HG02798 (cell line): ENCODE measurements at regions not wholly inside any gene's neighbourhood (a gene's known extent, or its start where the extent isn't known, plus 50 kb on each side); places are given as distances from the start of the nearest gene placed in this dataset.

ENCODE experiments used
- ATAC-seq: cut with Tn5 transposase; IDR thresholded peaks from one replicate; pipeline ENCODE4 v1.9.1; 2021; ENCODE audit warnings: mild to moderate bottlenecking; ENCODE audit not compliant: unreplicated experiment, poor library complexity

- ATAC-seq = no peak
Observed at GRCh38 chr14:101113835-101114725, 210.6 kb upstream of the RTL1 start.

GRCh38 chr14:101114726-101115515 is 211.4 kb upstream of the RTL1 start:
- ATAC-seq = no peak

DNA sequence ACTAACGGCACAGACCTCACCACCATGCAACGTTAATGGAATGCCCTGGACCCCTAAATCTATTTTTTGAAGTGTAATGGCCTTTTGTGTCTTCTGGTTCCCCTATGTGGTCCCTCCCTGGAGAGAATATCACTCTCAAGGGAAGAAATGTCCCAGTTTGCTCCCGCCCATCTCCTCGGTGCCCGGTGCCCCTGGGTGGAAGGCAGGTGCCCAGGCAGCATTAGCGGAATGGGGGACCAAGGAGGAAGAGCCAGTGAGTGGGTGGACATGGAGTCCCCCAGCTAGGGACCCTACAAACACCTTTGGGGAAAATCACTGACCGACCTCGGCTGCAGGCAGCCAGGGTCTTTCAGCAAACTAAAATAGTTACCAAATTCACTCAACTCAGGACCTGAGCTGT is 212.1 kb upstream of the RTL1 start:
- no peak for ATAC-seq

DNA sequence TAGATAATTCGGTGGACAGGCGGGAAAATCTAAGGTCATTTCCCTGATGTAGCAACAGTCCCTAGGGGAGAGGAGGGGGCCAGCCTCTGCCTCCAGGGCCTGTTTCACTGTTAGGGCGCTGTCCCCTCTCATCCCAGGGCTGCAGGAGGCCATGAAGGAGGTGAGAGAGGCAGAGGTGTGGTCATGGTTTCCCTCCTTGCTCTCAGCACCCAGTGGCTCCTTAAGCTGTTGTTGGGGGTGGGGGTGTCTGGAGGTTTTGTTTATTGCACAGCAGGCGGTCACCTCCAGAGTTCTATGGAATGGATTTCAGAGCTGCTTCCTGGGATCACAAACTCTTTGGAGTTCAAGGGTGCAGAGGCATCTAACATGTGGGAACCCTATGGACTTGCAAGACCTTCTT is 212.5 kb upstream of the RTL1 start:
- no peak for ATAC-seq

DNA sequence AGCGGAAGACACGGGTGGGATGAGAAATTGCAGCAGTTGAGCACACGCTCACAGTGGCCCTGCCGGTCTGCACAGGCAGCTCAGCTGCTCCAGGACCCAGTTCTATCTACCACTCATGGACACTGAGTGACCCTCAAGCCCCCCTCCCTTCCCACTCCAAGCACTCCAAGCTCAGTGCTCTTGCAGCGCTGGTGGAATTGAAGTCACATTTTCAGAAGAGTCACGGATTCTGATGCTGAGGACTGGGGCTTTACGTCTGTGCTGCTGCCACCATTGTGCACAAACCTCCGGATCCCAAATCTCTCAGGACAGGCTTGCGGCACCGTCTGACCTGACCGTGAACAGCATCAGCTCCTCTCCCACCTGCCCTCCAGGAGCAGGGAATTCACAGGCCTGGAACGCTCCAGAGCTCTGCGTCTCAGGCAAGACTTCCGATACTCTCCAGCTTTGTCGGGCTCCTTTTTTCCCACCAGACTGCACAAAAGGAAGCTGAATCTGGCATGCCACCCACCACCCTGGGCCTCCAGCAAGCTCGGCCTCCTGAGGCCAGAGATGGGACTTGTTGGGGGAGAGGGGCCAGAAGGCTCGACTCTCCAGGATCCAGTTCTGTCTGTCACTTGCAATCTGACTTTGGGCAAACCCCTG is 213.1 kb upstream of the RTL1 start:
- ATAC-seq = no peak

DNA sequence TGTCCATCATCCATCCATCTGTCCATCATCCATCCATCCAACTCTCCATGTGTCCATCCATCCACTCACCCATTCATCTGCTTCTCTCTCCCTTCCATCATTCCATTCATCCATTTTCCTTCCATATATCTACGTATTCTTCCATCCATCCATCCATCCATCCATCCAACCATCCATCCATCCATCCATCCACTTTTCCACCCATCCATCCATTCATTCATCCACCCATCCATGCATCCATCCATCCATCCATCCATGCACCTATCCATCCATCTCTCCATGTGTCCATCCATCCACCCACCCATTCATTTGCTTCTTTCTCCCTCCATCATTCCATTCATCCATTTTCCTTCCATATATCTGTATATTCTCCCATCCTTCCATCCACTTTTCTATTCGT is 214.0 kb upstream of the RTL1 start:
- ATAC-seq = no peak

DNA sequence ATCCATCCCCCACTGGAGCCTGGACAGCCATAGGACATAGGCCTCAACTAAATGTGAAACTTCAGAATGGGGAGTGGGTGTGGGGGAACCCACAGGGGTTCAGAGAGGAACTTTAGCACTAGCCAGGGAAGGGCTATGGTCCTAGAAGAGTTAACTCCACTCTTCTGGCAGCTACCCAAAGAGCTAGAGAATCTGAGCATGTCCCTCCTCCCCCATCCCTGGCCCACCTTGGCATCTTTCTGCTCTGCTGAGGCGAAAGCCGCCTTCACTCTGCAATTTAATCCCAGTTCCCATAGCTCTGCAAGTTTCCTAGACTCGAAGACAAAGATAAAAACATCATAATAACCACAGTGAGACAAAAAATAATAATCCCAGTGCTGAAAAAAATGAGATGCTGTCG is 214.7 kb upstream of the RTL1 start:
- no peak for ATAC-seq

DNA sequence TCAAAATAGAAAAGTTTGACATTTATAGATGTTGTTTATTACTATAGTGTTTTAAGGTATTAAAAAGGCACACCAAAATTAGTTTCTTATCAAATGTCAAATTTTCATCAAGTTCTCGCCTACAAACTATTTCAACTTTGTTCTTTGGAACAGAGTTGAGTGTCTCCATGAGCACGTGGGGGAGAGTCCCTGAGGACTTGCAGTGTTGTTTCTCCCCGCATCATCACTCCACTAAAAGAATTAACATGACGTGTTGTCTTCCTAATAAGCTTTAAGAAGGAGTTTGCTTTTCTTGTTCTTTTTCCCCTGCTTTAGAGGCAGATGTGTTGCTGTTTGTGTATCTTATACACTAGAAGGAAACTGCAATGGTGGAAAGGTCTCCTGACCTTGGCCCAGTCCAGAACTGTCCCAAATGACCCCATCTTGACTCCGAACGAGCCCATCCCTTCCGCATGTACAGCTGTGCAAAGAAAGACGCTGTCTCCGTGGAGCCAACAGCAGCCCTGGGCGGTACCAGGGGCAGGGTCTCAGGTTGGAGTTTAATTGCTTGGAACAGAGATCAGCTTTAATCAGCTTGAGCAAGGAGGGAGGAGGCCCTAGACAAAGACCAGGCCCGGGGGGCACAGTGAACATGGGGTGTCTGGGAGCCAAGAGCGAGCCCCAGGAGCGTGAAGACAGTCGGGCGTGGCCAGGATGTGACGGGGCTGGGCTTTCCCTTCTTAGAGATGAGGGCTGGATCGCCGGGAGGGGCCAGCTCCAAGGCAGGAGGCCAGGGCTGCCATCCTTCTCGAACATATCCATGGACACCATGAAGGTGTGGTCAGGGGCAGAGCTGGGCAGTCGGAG is 215.4 kb upstream of the RTL1 start:
- no peak for ATAC-seq

DNA sequence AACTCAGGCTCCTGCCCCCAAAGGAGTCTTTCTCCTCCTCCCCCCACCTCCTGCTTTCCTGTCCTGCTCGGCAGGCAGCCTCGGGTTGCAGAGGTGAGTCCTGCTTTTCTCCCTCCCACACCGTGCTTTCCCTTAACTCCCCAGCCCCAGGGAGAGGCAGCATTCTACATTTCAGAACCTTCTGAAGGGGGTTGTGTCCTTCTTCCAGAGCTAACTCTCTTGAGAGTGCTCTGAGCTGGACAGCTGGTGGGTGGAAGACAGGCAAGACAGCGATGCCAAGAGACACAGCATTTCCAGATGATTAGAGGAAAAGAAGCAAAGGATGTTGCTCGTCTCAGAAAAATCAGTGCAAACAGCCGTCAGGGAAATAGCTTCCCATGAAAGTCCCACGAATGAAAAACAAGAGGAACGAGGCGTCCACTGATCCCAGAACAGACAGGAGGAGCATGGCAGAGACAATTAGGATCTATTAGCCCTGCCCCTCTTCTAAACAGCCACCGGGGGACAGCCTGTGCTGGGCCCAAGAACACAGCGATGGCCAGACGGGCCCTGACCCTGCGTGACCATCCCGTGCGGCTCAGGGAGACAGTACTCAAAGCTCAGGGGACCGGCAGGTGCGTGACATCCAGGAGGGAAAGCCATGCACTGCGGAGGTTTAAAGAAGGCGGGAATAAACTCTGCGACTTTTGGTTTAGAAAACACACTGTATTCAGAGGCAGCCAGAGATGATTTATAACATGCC is 216.5 kb upstream of the RTL1 start:
- ATAC-seq = no peak

DNA sequence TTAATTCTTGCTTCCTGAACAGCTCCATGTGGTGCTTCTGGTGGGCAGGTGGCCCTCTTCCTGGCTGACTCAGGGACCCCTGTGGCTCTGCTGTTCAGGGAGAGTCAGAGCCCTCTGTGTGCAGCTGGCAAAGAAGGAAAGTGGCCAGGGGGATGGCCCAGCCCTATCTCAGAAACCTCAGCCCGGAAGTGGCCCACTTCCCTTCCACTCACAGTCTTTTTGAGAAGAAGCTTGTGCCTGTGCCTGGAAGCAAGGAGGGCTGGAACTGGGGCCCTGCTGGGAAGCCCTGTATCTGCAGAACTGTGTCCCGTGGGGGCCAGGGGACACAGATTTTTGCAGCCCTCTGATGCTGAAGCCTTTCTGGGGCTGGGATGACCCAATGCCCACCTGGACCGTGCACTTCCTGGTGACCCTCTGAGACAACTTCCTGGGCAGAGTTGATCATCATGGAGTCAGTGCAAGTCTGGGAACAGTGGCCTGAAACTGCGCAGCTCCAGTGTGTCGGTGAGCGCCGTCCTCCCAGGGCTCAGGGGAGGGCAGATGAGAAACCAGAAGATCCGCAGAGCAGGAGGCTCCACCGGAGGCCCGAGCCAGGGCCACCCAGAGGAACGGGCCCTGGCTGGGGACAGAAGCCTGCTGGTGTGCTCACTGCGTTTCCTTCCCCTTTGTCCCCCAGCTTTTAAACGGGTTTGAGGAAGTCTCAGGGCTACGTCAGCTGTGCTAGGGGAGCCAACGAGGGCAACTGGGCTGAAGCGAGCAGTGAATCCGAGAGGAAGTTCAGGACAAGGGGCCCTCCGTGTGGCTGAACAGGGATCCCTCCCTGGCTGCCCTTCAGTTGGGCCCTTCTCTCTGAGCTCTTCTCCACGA is 217.4 kb upstream of the RTL1 start:
- no peak for ATAC-seq

GRCh38 chr14:101121508-101122139 is 218.1 kb upstream of the RTL1 start:
- no peak for ATAC-seq

DNA sequence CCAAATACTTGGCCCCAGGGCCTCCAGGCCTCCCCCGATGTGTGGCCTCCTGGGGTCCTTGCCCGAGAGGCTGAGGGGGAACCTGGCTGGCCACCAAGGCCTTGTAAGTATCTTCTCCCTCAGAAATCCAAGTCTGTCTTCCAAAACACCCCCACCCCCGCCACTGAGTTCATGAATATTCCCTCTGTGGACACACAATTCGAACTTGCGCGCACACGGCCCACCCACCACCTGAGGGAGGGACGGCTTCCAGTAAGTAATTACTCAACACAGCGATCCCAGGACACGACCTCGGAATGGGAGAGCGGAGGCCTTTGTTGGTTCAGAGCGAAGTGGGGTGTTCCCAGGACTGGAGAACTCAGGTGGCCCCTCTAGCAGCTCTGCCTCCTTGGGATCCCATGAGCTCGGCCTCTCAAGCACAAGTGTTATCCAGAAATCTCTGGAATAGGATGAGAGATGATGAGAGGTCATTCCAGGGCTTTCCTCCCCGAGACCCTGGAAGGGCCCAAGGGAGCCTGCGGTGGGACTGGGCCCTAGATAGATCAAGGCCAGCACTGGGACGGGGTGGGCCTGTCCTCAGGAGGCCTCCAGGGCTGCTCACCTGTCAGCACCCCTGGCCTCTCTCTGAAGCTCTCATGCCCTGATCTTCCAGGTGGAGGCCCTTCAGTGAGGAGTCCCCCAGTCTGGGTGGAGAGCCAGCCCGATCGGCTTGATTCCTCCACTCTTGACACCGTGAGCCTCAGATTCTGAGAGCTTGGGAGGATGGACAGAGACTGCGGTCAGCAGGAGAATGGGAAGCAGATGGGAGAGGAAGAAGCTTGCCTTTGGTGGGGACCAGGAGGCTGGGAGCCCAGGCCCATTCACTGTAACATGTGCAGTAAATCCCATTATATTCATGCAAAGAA is 219.0 kb upstream of the RTL1 start:
- no peak for ATAC-seq

GRCh38 chr14:101123618-101124510 is 220.3 kb upstream of the RTL1 start:
- no peak for ATAC-seq

- ATAC-seq = no peak
Observed at GRCh38 chr14:101124815-101125214, 221.3 kb upstream of the RTL1 start.

- ATAC-seq = no peak
Observed at GRCh38 chr14:101125313-101125712, 221.8 kb upstream of the RTL1 start.
